ENCODE measurements at regions not wholly inside any gene's neighbourhood (a gene's known extent, or its start where the extent isn't known, plus 50 kb on each side); places are given as distances from the start of the nearest gene placed in this dataset.
"Not testable (repeated sequence)": the region's sequence is repeated elsewhere in the genome, so short reads cannot be mapped to it uniquely, and the experiment has no call there.

DNA sequence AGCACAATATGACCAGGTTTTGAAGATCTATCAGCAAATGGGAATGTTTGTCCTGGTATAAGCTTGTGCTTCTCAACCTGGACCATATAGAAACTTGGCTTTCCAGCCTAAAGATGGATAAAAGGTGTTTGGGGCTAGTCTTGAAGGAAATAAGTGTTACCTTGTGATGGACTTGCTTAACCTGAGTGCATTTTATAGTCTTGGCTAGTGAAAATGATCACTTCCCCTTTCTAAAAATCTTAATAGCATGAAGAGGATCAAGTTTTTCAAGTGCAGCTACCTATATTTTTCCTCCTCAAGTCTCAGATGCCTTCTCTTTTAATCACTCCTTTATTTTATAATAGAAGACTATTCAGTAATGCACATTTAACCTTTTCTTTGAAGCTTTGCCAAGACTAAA is 919.8 kb upstream of the SLITRK1 start:
- in situ Hi-C loops (cut with MboI; ENCODE audit: low sequenced_read_pairs in 4 of 4) = no loop called here
- Histone ChIP-seq H3K9me3 (no peaks in the 10 kb centered on the region), H3K4me3 (no peak overlapping the region), H3K4me1 (no peaks in the 10 kb centered on the region), H3K27ac (no peak overlapping the region), H3K36me3 (no peaks in the 10 kb centered on the region), H3K27me3 (no peaks in the 10 kb centered on the region)
- intact Hi-C loops (cut with DNase I; ENCODE audit: low total_unique reads) = no loop called here
- no peak for ATAC-seq
- TF ChIP-seq, protein P1, sequence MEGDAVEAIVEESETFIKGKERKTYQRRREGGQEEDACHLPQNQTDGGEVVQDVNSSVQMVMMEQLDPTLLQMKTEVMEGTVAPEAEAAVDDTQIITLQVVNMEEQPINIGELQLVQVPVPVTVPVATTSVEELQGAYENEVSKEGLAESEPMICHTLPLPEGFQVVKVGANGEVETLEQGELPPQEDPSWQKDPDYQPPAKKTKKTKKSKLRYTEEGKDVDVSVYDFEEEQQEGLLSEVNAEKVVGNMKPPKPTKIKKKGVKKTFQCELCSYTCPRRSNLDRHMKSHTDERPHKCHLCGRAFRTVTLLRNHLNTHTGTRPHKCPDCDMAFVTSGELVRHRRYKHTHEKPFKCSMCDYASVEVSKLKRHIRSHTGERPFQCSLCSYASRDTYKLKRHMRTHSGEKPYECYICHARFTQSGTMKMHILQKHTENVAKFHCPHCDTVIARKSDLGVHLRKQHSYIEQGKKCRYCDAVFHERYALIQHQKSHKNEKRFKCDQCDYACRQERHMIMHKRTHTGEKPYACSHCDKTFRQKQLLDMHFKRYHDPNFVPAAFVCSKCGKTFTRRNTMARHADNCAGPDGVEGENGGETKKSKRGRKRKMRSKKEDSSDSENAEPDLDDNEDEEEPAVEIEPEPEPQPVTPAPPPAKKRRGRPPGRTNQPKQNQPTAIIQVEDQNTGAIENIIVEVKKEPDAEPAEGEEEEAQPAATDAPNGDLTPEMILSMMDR (IDR thresholded peaks at IDR 0.05 in 4 of 5, conservative IDR thresholded peaks at IDR 0.05 in 1 of 5) = no peak
- no peak for TF ChIP-seq POLR2A (IDR thresholded peaks at IDR 0.05)
- DNase-seq = no peak

- no peaks in the 10 kb centered on the region for H3K36me3 ChIP-seq
- ATAC-seq (no peak), DNase-seq (no peak)
- no peaks in the 10 kb centered on the region for H3K4me1 ChIP-seq
- in situ Hi-C loops (cut with MboI; ENCODE audit: low sequenced_read_pairs in 4 of 4) (no loop called here), intact Hi-C loops (cut with DNase I; ENCODE audit: low total_unique reads) (no loop called here)
- no peaks in the 10 kb centered on the region for H3K27me3 ChIP-seq
- no peak overlapping the region for H3K27ac ChIP-seq
- TF ChIP-seq, protein P1 (IDR thresholded peaks at IDR 0.05 in 4 of 5, conservative IDR thresholded peaks at IDR 0.05 in 1 of 5) = no peak
- no peak for TF ChIP-seq POLR2A (IDR thresholded peaks at IDR 0.05)
- H3K4me3 ChIP-seq = no peak overlapping the region
- no peaks in the 10 kb centered on the region for H3K9me3 ChIP-seq
These were observed 902.3 kb upstream of the SLITRK1 start for GRCh38 chr13:84784443-84785153.

GRCh38 chr13:84777316-84777715 is 895.0 kb upstream of the SLITRK1 start:
- TF ChIP-seq POLR2A (IDR thresholded peaks at IDR 0.05) = no peak
- TF ChIP-seq, protein P1 (IDR thresholded peaks at IDR 0.05 in 4 of 5, conservative IDR thresholded peaks at IDR 0.05 in 1 of 5) = no peak
- no peak for DNase-seq
- Histone ChIP-seq H3K4me3 (no peak overlapping the region), H3K27ac (no peak overlapping the region), H3K9me3 (no peaks in the 10 kb centered on the region), H3K4me1 (no peaks in the 10 kb centered on the region), H3K36me3 (no peaks in the 10 kb centered on the region), H3K27me3 (no peaks in the 10 kb centered on the region)
- intact Hi-C loops (cut with DNase I; ENCODE audit: low total_unique reads) (no loop called here), in situ Hi-C loops (cut with MboI; ENCODE audit: low sequenced_read_pairs in 4 of 4) (no loop called here)
- no peak for ATAC-seq

DNA sequence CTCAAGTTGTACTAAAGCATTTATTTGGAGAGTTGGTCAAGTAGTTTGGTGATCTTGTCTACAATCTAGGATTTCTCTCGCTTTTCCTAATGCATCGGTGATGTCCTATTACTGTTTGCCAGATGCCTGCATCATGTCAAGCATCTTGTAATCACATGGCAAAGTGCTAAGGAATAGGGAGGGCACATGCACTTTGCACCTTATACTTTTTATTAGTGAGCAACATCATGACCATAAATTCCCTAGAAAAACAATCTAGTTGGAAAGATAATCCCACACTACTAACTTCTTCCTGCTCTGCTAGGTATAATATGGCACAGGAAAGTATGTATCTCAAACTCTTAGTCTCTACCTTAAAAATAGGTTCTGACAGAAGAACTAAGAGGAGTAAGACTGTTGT is 894.3 kb upstream of the SLITRK1 start:
- TF ChIP-seq, protein P1 (IDR thresholded peaks at IDR 0.05 in 4 of 5, conservative IDR thresholded peaks at IDR 0.05 in 1 of 5) = no peak
- TF ChIP-seq POLR2A (IDR thresholded peaks at IDR 0.05) = no peak
- in situ Hi-C loops (cut with MboI; ENCODE audit: low sequenced_read_pairs in 4 of 4) = no loop called here
- ATAC-seq = no peak
- H3K9me3 ChIP-seq = no peaks in the 10 kb centered on the region
- no peaks in the 10 kb centered on the region for H3K4me1 ChIP-seq
- intact Hi-C loops (cut with DNase I; ENCODE audit: low total_unique reads) = no loop called here
- H3K4me3 ChIP-seq = no peak overlapping the region
- DNase-seq = no peak
- no peak overlapping the region for H3K27ac ChIP-seq
- no peaks in the 10 kb centered on the region for H3K36me3 ChIP-seq
- H3K27me3 ChIP-seq = no peaks in the 10 kb centered on the region

GRCh38 chr13:84775920-84776319 is 893.6 kb upstream of the SLITRK1 start:
- DNase-seq; H3K9me3 ChIP-seq; H3K4me3 ChIP-seq; in situ Hi-C loops (cut with MboI; ENCODE audit: low sequenced_read_pairs in 4 of 4); H3K4me1 ChIP-seq; intact Hi-C loops (cut with DNase I; ENCODE audit: low total_unique reads); H3K36me3 ChIP-seq; H3K27ac ChIP-seq; ATAC-seq; H3K27me3 ChIP-seq: not testable (repeated sequence)
